ENCODE measurements at regions not wholly inside any gene's neighbourhood (a gene's known extent, or its start where the extent isn't known, plus 50 kb on each side); places are given as distances from the start of the nearest gene placed in this dataset.

GRCh38 chr14:85308531-85309300 lies 221.2 kb upstream of the FLRT2 start:
- ChIA-PET CTCF (no interaction called here), POLR2A (no interaction called here)

- ChIA-PET POLR2A (no interaction called here), CTCF (no interaction called here)
These were observed 219.3 kb upstream of the FLRT2 start for GRCh38 chr14:85310491-85311272.

GRCh38 chr14:85313560-85314207 lies 216.3 kb upstream of the FLRT2 start:
- POLR2A ChIA-PET, result no interaction called here
- CTCF ChIA-PET, result no interaction called here

GRCh38 chr14:85315290-85315689 lies 214.7 kb upstream of the FLRT2 start:
- CTCF ChIA-PET, result no interaction called here

GRCh38 chr14:85315733-85316290 lies 214.1 kb upstream of the FLRT2 start:
- POLR2A ChIA-PET, result no interaction called here
- CTCF ChIA-PET, result no interaction called here

More at GRCh38 chr14:85315290-85315689, 214.7 kb upstream of the FLRT2 start:
- POLR2A ChIA-PET, result no interaction called here

- POLR2A ChIA-PET, result no interaction called here
- CTCF ChIA-PET, result no interaction called here
These were observed 213.1 kb upstream of the FLRT2 start for GRCh38 chr14:85316701-85317410.

GRCh38 chr14:85317491-85318021 lies 212.4 kb upstream of the FLRT2 start:
- CTCF ChIA-PET, result no interaction called here
- POLR2A ChIA-PET, result no interaction called here

- CTCF ChIA-PET, result no interaction called here
- POLR2A ChIA-PET, result no interaction called here
These were observed 210.8 kb upstream of the FLRT2 start for GRCh38 chr14:85319101-85319500.

- POLR2A ChIA-PET, result no interaction called here
- CTCF ChIA-PET, result no interaction called here
These were observed 209.8 kb upstream of the FLRT2 start for GRCh38 chr14:85319998-85320630.

GRCh38 chr14:85325134-85326017 lies 204.6 kb upstream of the FLRT2 start:
- POLR2A ChIA-PET, result no interaction called here
- CTCF ChIA-PET, result no interaction called here

- POLR2A ChIA-PET, result no interaction called here
These were observed 197.5 kb upstream of the FLRT2 start for GRCh38 chr14:85332401-85332800.

GRCh38 chr14:85333313-85333712 lies 196.6 kb upstream of the FLRT2 start:
- ChIA-PET CTCF (no interaction called here), POLR2A (no interaction called here)

More at GRCh38 chr14:85332401-85332800, 197.5 kb upstream of the FLRT2 start:
- CTCF ChIA-PET, result no interaction called here

GRCh38 chr14:85333841-85334240 lies 196.1 kb upstream of the FLRT2 start:
- POLR2A ChIA-PET, result no interaction called here
- CTCF ChIA-PET, result no interaction called here

GRCh38 chr14:85334316-85334715 lies 195.6 kb upstream of the FLRT2 start:
- ChIA-PET CTCF (no interaction called here), POLR2A (no interaction called here)

- ChIA-PET CTCF (no interaction called here), POLR2A (no interaction called here)
These were observed 193.7 kb upstream of the FLRT2 start for GRCh38 chr14:85336257-85336656.

- ChIA-PET POLR2A (no interaction called here), CTCF (no interaction called here)
These were observed 193.1 kb upstream of the FLRT2 start for GRCh38 chr14:85336817-85337216.

GRCh38 chr14:85338895-85339294 lies 191.0 kb upstream of the FLRT2 start:
- CTCF ChIA-PET, result no interaction called here
- POLR2A ChIA-PET, result no interaction called here

GRCh38 chr14:85342858-85343607 lies 186.9 kb upstream of the FLRT2 start:
- ChIA-PET POLR2A (no interaction called here), CTCF (no interaction called here)
